ENCODE measurements at regions not wholly inside any gene's neighbourhood (a gene's known extent, or its start where the extent isn't known, plus 50 kb on each side); places are given as distances from the start of the nearest gene placed in this dataset.
A peak's percentile ranks its signal among the peaks of the same experiment; 100 is the strongest.

DNA sequence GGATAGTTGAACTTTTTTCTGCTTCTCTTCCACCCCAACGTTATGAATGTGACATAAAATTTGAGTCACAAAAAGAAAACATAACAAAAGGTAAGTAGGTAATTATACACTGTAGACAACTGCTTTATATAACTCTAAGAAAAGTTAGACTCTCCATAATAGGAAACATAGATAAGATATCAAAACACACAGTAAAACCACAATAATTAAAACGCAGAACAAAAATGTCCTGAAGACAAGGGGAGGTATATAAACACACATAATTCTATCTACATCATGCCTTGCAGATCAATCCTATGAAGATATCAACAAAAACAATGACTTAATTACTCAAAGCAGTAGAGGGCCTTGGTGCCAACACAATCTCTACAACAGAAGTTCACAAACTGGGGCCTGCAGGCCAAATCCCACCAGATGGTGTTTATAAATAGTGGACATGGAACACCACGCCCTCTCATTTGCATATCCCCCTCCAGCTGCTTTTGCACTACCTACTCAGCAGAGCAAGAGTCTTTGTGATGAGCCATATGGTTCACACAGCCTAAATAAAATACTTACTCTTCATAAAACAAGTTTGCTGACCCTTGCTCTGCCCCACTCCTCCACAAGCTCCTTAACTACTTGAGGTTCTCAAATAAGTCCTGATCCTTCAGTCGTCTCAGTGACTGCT, 254.7 kb downstream of the KLF12 start:
- no peak for DNase-seq

DNA sequence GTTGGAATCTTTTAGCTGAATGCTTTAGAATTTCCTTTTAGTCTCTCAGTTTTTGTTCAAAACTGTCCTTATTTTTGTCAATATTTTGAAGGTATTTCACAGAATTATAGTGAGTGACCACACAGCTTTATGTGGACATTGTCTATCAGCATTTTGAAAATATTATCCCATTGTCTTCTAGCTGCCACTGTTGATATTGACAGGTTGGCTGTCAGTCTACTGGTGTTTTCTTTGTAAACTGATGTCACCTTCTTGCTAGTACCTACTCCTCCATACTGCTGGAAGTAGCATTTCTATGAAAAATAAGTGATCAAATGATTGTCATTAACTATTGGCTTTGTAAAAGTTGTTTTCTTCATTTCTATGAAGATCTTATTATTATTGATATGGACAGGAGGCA, 256.8 kb downstream of the KLF12 start:
- DNase-seq: no peak

DNA sequence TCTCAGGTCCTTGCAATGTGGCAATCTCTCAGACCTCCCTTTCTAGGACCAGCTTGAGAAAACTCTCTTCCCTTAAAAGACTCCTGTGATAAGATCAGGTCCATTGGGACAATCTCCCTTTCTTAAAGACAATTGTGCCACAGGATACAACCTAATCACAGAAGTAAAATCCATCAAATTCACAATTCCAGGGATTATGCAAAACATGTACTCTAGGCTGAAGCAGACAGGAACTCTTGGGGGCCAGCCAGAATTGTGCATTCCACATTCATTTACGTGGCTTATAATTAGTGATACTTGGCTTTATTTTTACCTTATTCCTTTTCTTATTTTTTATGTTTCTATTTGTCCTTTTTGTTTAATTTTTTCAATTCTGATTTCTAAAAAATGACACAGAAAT, 257.9 kb downstream of the KLF12 start:
- no peak for DNase-seq

DNA sequence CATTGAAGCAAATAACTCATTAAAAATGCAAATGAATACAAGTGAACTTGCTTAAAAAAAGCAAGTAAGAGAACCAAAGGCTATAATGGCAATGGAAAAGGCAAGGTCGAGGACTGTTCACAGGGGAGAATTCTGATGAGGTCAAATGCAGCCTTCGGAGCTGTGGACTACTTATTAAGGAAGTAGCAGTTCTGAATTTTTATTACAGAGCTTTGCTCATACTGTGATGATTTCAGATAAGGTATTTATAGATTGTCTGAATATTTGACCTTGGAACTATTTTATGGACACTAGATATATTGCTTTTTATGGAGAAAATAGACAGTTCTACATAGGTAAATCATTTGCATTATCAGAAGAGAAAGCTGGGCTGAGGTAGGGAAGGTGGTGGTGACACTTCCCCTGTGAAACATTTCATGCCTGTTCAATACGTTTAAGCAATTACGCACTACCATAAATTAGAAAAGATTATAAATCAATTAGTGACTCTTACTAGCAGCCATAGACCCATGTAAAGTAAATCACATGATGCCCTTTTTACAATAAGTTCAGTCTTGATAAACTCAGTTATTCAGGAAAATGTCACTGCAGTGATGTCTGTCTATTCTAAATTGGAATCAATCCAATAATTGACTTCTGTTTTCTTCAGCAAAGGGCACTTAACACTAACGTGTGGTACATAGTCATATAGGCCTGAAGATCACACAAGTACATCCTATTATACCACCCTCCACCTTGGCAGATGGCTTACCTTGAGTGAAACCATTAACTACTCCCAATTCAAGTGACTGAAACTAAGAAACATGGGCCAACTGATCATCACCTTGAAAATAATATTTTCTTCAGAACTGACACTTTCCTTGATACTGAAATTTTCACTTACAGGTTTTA, 260.0 kb downstream of the KLF12 start:
- DNase-seq: no peak

DNA sequence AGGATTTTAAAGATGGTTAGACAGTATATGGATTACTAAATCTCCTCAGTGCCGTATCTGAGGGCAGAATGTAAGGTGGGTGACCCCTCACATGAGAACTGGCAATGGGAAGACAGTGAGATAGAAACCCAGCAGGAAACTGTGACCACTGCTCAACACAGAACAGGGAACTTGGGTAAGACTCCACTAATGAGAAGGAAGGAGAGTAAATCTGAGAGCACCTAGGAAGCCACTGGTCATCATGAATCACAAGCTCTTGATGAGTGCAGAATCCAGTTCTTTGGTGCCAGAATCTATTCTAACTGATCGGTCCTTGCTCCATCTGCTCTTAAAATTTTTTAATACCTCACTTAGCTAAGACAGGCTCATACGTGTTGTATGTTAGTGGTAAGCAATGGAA, 261.8 kb downstream of the KLF12 start:
- no peak for DNase-seq

DNA sequence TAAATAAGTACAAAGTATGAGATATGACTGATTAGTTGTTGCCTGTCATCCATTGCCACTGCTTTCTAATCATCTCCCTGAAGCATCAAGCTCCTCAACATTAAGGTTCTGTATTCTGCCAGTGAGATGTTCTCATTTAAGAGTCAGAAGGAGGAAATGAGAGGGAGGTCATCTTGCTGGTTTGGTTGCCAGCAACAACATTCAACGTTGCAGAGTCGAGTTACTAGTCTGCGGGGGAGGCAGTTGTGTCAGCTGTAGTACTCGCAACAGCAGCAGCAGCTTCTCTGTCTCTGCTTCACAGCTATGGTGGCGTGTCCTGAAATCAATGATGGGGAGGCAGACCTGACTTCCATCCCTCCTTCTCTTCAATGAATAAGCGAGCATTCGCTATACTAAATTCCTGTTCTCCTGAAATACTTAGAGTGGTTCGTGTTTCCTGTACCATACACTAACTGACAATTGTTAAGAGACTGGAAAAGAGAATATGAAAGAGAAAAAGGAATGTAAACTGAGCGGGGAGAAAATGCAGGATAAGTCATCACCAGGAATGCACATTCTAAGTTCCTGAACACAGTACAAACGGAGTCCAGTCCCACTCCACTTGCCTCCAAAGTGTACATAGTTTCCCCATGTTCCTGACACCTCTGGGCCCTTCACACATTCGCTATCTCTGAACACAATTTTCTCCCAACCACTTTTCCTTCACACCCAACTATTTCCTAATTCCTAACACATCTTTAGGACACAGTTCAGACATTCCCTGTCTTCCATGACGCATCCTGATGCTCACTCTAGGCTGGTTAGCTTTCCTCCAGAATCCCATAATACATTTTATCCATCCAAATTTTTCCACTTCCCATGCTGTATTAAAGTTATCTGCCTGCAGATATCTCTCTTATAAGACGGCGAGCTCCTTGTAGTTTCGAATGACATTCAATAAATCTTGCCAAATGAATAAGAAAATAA, 263.0 kb downstream of the KLF12 start:
- peak; percentile 13 for DNase-seq

DNA sequence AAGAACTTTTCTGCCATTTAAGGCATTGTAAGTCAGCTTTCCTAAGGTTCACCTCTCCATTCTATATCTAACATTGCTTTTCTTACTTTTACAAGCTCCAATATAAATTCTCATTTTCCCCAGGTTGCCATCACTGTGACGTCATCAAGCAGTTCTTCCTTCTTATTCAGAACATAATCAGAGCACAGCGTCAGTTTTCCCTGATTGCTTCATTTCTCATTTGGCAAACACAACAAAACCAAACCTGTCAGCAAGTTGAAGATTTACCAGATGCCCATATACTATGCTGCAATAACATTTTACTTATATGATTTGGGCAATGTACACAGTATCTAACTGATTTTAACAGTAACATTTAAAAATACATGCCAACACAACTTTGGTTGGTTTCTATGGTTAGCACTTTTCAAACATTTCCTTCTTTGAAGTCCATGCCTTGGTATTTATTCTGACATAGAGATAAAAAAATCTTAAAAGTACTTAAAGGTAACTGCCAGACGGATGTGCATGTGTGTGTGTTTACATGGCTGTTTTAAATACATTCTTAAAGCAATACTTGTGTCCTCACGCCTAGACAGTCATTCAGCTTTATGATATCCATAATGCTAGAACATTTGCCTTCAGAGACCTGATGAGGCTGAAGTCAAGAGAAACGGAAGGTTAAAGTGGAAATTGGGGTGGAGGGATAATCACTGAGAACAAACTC, 264.0 kb downstream of the KLF12 start:
- DNase-seq: no peak

DNA sequence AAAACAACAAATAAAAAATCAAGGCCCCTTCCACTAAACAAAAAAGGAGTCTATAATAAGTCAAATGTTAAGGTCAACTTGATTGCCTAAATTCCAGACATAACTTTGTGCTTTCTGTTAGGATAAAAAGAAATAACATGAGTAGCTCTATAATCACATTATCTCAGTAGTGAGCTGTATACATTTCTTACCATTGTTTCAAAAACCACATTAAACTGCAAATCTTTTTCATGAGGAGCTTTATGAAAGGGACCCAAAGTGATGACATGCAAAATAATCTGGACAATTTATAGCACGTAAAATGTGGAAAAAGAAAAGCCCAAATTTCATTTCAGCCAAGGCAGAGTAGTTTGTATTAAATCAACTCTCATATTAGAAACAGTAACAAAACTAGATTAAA, 269.2 kb downstream of the KLF12 start:
- no peak for DNase-seq

DNA sequence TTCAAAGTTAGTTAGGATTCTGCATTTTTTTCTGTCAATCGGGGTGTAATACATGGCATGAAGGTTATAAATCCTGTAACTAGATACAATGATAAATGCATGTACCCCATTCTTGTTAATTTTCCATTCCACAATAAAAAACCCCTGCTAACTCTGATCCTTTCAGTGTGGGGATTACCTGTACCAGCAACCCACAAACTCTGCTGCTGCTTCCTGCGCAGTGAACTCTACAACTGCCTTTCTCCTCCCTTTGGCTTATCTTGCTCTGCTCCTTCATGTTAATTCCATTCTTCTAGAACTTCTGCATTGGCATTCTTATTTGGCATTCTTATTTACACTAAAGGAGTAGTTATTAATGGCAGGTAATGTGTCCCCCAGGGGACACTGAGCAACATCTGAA, 273.1 kb downstream of the KLF12 start:
- no peak for DNase-seq

DNA sequence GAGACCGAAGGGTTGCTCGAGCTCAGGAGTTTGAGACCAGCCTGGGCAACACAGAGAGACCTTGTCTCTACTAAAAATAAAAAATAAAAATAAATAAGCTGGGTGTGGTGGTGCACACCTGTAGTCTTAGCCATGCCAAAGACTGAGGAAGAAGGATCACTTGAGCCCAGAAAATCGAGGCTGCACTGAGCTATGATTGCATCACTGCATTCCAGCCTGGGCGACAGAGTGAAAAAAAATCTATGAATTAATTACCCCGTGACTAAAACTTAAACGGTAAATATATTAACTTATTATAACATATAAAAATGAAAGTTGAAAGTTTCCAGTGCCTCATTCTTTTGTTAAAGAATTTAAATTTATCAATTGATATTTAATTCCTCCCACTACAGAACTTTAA, 273.7 kb downstream of the KLF12 start:
- no peak for DNase-seq

DNA sequence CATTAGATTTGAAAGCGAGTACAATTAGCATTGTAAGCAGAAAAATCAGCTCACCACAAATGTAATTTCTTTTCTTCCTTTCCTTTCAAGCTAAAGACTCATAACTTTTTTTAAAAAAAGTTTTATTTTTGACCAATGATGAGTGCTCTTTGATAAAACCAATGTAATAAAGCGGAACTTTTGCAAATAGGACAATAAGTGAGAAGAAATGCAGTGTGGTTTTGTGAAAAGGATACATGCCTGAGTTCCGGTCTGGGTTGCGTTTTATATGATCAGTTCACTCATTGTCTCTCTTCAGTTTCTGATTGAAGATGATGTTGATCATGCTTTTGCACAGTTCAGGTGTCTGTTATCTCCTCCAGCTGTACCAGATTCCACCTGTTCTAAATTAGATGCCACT, 274.4 kb downstream of the KLF12 start:
- no peak for DNase-seq

DNA sequence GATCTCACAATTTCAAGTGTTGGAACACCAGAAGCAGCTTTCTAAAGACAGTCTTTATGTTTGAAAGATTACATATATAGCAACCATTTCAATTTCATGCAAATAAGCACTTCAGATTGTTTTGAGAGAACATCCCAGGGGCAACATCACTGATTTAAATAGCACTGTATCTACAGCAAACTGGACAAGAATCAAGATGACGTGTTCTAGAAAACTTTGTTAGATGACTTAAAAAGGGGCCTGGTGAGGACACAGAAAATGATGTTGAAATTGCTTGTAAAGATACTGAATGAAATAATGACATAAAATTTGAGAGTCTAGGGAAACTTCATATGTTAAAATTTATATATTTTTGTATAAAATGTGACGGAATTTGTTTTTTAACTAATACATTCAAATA, 277.1 kb downstream of the KLF12 start:
- DNase-seq: no peak

DNA sequence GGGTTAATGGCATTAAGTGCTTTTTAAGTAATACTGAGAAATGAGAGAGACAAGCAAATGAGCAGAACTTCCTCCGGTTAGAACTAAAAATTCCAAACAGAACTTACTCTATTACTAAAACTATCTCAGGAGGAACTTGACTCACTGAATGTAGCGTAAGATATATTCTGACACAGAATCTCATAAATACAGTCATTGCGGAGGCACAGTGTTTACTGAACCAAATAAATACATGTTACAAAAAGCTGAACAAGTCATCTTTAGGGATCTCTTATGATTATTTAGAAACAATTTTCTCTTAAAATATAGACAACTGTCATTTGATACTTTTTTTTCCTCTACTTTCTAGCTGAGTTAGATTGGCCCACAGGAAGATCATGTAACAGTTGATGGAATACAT, 283.1 kb downstream of the KLF12 start:
- DNase-seq: no peak

DNA sequence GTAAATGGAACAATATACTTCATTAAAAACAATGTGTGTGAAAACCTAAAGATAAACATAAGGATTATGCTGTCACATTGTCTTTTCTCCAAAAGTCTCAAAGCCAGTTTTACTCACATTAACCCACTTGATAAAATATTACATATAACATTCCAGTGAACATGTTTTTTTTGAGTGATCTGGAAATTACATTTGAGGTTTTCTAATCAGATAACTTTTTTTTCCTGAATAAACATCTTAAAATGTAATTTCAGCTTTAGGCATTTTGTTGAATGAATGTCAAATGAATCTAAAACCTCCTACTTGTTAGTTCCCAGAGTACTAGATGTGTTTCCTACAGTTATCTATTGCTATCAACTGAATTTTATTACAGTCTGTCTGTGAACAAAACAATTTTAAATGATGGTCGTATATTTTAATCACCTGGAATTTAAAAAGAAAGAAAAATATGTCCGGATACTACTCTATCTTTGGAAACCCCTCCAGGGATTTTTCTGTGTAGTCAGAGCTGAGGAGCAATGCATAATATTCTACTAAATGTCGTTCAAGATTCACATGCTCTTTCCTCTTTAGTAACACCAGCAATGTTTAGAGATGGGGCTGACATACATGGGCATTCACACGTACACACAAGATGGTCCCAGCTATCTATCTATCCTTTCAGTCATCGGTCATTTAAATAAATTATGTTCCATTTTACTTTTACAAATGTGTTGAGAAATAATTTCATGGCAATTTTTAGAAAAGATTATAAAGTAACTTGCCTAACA, 283.9 kb downstream of the KLF12 start:
- no peak for DNase-seq

DNA sequence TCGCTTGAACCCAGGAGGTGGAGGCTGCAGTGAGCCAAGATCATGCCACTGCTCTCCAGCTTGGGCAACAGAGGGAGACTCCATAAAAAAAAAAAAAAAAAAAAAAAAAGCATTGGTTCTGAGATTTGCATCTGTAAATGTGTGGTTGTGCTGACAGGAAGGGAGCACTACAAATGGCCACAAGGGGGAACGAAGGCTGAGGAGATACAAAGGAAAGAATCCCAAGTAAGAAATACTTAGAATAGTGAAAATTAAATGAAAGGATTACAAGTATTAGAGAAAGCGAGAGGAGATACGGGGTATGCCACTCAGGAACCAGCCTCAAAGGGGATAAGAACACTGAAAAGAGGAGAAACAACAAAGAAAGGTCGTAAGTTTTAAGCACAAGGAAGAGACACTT, 284.9 kb downstream of the KLF12 start:
- DNase-seq: no peak

DNA sequence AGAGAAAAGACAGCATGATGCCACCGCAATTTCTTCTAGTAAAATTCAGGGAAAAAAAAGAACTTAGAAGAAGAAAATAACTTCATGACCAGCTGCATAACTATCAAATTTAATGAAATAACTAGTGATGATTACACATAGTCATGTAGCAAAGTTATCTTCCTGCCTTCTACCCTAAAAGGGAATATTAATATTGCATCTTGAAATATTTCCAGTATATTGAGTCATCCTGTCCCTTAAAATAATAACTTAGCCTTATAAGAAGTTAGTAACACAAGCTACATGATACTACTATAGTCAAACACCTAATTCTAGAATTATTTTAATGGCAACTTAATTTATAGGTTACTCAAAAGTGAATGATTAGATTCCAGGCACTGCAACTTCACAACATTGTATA, 289.2 kb downstream of the KLF12 start:
- DNase-seq: no peak

DNA sequence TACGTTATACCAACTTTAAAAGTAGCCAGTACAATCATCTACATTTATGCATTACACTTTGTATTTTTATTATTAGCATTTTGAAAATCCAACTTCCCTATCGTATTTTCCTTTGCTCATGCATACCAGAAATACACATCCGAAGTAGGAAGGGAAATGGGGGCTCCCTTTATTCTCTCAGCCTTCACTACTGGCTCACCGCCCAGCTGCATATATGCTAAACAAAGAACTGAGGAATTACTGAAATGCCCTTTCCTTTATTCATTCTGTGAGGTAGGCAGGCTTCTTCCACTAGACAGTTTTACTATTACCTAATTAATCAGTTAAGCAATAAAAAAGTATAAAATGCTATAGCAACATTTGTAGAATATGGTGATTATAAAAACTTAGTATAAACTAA, 291.6 kb downstream of the KLF12 start:
- no peak for DNase-seq

DNA sequence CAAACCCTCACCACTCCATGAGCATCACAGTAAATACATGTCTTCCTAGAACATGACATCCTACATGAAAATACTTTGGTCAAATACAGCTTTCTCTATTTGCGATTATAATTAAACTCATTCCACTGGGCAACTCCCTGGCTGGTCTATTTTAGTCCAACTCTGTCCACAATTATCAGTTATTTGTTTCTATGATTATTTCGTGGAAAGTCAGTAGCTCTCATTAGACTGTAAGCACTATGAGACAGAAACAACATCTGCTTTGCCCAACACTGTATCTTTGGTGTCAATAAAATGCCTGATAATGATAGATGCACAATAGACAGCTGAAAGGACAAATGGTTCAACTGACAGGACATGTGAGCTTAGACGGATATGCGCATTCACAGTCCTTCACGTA, 292.0 kb downstream of the KLF12 start:
- no peak for DNase-seq

DNA sequence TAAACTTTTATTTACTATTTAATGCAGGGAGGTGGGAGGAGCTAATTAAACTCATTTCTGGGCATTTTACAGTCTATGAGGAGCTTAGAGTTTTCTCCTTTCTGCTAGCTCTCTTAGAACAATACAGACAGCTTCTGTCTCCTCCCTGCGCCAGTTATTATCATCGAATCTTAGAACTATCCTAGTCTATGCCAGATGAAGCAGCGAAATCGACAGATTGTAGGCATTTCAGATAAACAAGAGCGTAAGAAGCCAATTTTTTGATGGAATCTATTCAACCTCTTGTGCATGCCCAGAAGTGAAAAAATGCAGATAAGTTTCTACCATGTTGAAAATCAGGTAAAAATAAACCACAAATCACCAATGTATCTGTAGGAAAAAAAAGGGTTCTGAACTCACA, 297.1 kb downstream of the KLF12 start:
- no peak for DNase-seq

DNA sequence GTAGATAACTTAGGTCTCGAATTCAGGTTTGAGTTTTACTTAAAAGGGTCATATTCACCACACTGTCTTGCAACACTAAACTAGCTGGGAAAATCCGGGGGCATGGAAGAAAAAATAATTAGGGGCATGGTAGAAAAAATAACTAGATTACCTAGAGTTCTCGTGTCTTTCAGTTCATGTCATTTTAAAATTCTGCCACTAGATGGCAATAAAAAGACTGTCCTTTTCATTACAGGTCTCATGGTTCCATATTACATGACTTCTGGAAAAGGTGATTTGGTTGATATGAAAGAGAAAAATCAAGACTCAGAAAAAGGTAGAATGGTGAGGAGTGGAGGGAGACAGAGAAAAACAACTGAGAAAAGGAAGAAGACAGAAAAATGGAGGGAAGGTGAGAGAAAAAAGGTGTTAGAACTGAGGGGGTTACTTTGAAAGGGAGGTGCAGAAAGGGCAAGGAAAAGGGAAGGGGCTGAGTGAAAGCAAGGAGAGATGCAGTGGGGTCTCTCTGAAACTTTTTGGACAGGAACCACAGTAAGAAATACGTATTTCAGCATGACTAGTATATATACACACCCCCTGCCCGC, 299.0 kb downstream of the KLF12 start:
- no peak for DNase-seq

DNA sequence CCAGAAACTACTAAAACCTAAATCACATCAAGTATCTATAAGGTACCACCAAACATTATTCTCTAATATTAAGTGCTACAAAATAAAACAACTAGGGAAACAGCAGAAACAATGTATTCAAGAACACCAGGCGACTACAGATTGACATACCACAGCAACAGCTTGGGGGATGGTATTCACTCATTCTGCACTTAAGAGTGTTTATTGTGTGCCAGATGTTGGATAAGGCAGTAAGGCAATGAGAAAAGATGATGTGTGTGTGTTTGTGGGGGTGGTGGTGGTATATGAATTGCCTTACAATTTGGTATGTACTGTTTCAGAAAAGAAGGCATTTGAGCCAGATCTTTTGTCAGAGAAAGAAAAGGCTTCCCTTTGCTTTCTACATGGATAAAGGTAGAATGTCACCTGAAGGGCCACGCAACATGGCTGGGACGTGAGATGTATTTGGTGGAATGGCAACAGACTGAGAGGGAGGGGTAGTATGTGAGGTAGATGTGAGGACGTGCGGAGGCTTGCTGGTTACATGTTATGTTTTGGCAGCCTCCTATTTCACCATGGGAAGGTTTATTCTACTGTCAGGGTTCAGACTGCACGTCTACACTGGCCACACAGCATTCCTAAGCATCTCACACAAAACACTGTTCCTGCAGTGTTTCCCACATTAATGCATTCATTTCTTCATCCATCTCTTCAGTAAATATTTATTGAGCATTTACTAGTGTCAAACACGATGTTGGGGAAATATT, 300.7 kb downstream of the KLF12 start:
- DNase-seq: no peak

Measured in stimulated activated naive CD4-positive, alpha-beta T cell treated with Interleukin-2 at 50 U/mL for 16 hours (primary cell).